ENCODE measurements at regions not wholly inside any gene's neighbourhood (a gene's known extent, or its start where the extent isn't known, plus 50 kb on each side); places are given as distances from the start of the nearest gene placed in this dataset.

- no peaks in the 10 kb centered on the region for H3K9me3 ChIP-seq (ENCODE audit: control insufficient read depth in 1 of 2, insufficient read depth in 1 of 2, low read depth in 1 of 2, low read length in 2 of 2)
- no peak for TF ChIP-seq JUND (IDR thresholded peaks at IDR 0.05)
- no peak for TF ChIP-seq SIN3A (IDR thresholded peaks at IDR 0.05; ENCODE audit: low read depth)
- TF ChIP-seq SP1 (IDR thresholded peaks at IDR 0.05; ENCODE audit: low read depth), result no peak
- no peak for TF ChIP-seq POLR2A (IDR thresholded peaks at IDR 0.05; ENCODE audit: borderline replicate concordance, extremely low read depth, insufficient read depth, insufficient read length)
- TF ChIP-seq CEBPB (IDR thresholded peaks at IDR 0.05; ENCODE audit: low read depth), result no peak
- TF ChIP-seq ZBTB33 (IDR thresholded peaks at IDR 0.05; ENCODE audit: extremely low read depth, insufficient replicate concordance, low read length), result no peak
- TF ChIP-seq CTCF (IDR thresholded peaks at IDR 0.05 in 2 of 3, conservative IDR thresholded peaks at IDR 0.05 in 1 of 3; ENCODE audit: borderline replicate concordance in 1 of 3, insufficient read depth in 1 of 3, low read depth in 2 of 3, low read length in 2 of 3), result no peak
- TF ChIP-seq REST (IDR thresholded peaks at IDR 0.05; ENCODE audit: low read depth), result no peak
- TF ChIP-seq CBX3 (IDR thresholded peaks at IDR 0.05; ENCODE audit: low read depth), result no peak
- TF ChIP-seq EZH2 (IDR thresholded peaks at IDR 0.05), result no peak
- TF ChIP-seq YY1 (IDR thresholded peaks at IDR 0.05; ENCODE audit: extremely low read depth, insufficient replicate concordance, low read depth, low read length), result no peak
- H3K79me2 ChIP-seq (ENCODE audit: insufficient read depth, low read length), result no peaks in the 10 kb centered on the region
- CTCF ChIA-PET, result interaction anchor here (2.0 kb wide), 1 partner anchor 12 kb away, joined by 6 read pairs; no protein-coding TSS in a partner anchor
- H3K36me3 ChIP-seq (ENCODE audit: control insufficient read depth in 1 of 2, insufficient read depth in 2 of 2, low read length in 2 of 2), result no peaks in the 10 kb centered on the region
- intact Hi-C loops (cut with micrococcal nuclease), result no loop called here
- POLR2A ChIA-PET, result no interaction called here
- no peaks in the 10 kb centered on the region for H4K20me1 ChIP-seq (ENCODE audit: insufficient read depth)
- BruUV-seq (replicated peaks), result no TSS peak
- no peaks in the 10 kb centered on the region for H3K4me1 ChIP-seq (ENCODE audit: control insufficient read depth in 1 of 2, insufficient read depth in 2 of 2, low read length in 2 of 2)
- RAD21 ChIA-PET (ENCODE audit: low non-redundant PET in 1 of 2, low total read pairs in 2 of 2, uncharacterized antibody in 2 of 2, unreplicated experiment in 2 of 2), result no interaction called here
- H3K27me3 ChIP-seq (ENCODE audit: insufficient read depth, low read length), result no peaks in the 10 kb centered on the region
- H3K9ac ChIP-seq (ENCODE audit: low read length), result no peak overlapping the region
- ATAC-seq, result no peak
- H3K9me2 ChIP-seq (ENCODE audit: insufficient read depth), result no peaks in the 10 kb centered on the region
- no peak overlapping the region for H3K27ac ChIP-seq (ENCODE audit: low read depth, low read length)
- no peak overlapping the region for H3K4me3 ChIP-seq (replicated peaks in 1 of 2; ENCODE audit: low read depth in 1 of 2, low read length in 2 of 2)
- no peak for DNase-seq (ENCODE audit: low read depth, low spot score)
- no peak overlapping the region for H3K4me2 ChIP-seq (ENCODE audit: low read length)
- no peak overlapping the region for H2AFZ ChIP-seq (ENCODE audit: low read depth, low read length, poor library complexity, severe bottlenecking)
Measured at GRCh38 chr4:11777447-11777846, 348.8 kb upstream of the HS3ST1 start.
